GM13977 (cell line): ENCODE measurements at regions not wholly inside any gene's neighbourhood (a gene's known extent, or its start where the extent isn't known, plus 50 kb on each side); places are given as distances from the start of the nearest gene placed in this dataset.

Source experiments
- DNase-seq: peaks from one replicate; pipeline ENCODE4 v3.0.0; 2012; ENCODE audit warnings: low spot score
- CTCF ChIP-seq: IDR thresholded peaks from 2 replicates; pipeline ENCODE4 v1.5.1; 2012; ENCODE audit warnings: mild to moderate bottlenecking, control low read depth; ENCODE audit not compliant: insufficient read depth; ENCODE audit errors: extremely low read depth, missing control alignments
- in situ Hi-C: fragments of 300-500 bp; cut with MboI; formaldehyde crosslinking; loops from one replicate; pipeline ENCODE4 v1.12.0; 2022; ENCODE audit warnings: low sequenced_read_pairs, low pct_unique_long_range_greater_than_20kb, mixed read lengths, inconsistent platforms; ENCODE audit not compliant: unreplicated experiment

GRCh38 chr3:82048711-82049110 lies 287.3 kb upstream of the GBE1 start:
- no peak for DNase-seq
- in situ Hi-C loops = no loop called here
- TF ChIP-seq CTCF = no peak

- TF ChIP-seq CTCF = no peak
- no peak for DNase-seq
- in situ Hi-C loops = no loop called here
Observed at GRCh38 chr3:82044930-82045705, 283.7 kb upstream of the GBE1 start.

- in situ Hi-C loops = no loop called here
- DNase-seq = no peak
- no peak for TF ChIP-seq CTCF
Observed at GRCh38 chr3:82038556-82038955, 277.1 kb upstream of the GBE1 start.

GRCh38 chr3:82033186-82033585 lies 271.7 kb upstream of the GBE1 start:
- no peak for TF ChIP-seq CTCF
- in situ Hi-C loops = no loop called here
- no peak for DNase-seq

GRCh38 chr3:82031596-82031995 lies 270.2 kb upstream of the GBE1 start:
- TF ChIP-seq CTCF = no peak

DNA sequence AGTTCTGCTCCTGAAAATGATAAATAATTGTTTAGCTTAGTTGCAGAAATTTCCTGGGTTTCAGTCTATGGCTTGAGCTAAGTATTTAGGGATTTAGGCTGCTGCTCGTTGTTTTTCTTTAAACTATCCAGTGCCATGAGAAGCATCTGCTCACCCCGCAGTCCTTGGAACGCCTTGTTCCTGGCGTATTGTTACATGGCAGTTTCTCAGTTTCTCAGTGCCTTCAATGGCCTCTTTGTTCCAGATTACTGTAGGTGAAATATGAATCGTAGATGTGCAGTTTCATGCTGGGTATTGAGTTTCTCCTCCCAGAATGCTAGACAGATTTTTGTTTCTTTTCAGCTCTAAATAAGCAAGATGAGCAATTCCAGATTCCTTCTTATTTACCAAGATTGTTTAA lies 269.5 kb upstream of the GBE1 start:
- in situ Hi-C loops = no loop called here
- no peak for DNase-seq
- TF ChIP-seq CTCF = no peak

More at GRCh38 chr3:82031596-82031995, 270.2 kb upstream of the GBE1 start:
- in situ Hi-C loops = no loop called here
- no peak for DNase-seq
